ENCODE measurements at regions not wholly inside any gene's neighbourhood (a gene's known extent, or its start where the extent isn't known, plus 50 kb on each side); places are given as distances from the start of the nearest gene placed in this dataset.

DNA sequence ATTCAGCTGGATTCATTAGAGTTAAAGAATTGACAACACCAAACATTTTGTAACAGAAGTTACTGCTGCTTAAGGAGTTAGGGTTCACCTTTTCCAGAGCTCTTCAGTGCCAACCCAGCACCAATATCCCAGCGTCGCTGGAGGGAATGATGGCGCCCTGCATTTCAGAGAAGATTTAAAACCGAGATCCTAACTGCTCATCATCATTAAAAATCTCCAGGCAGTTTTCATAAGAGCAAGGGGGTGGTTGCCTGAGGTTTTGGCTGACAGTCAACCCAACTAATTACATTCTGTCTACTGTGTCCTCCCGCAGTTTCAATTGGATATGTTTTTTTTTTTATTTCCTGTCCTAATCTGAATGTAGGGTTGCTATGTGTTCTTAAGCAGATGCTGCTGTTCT lies 509.6 kb upstream of the TCF4 start (continued):
- TF ChIP-seq, protein P1, sequence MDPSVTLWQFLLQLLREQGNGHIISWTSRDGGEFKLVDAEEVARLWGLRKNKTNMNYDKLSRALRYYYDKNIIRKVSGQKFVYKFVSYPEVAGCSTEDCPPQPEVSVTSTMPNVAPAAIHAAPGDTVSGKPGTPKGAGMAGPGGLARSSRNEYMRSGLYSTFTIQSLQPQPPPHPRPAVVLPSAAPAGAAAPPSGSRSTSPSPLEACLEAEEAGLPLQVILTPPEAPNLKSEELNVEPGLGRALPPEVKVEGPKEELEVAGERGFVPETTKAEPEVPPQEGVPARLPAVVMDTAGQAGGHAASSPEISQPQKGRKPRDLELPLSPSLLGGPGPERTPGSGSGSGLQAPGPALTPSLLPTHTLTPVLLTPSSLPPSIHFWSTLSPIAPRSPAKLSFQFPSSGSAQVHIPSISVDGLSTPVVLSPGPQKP (IDR thresholded peaks at IDR 0.05; ENCODE audit: low read depth, low read length), result no peak
- TF ChIP-seq, protein P2, sequence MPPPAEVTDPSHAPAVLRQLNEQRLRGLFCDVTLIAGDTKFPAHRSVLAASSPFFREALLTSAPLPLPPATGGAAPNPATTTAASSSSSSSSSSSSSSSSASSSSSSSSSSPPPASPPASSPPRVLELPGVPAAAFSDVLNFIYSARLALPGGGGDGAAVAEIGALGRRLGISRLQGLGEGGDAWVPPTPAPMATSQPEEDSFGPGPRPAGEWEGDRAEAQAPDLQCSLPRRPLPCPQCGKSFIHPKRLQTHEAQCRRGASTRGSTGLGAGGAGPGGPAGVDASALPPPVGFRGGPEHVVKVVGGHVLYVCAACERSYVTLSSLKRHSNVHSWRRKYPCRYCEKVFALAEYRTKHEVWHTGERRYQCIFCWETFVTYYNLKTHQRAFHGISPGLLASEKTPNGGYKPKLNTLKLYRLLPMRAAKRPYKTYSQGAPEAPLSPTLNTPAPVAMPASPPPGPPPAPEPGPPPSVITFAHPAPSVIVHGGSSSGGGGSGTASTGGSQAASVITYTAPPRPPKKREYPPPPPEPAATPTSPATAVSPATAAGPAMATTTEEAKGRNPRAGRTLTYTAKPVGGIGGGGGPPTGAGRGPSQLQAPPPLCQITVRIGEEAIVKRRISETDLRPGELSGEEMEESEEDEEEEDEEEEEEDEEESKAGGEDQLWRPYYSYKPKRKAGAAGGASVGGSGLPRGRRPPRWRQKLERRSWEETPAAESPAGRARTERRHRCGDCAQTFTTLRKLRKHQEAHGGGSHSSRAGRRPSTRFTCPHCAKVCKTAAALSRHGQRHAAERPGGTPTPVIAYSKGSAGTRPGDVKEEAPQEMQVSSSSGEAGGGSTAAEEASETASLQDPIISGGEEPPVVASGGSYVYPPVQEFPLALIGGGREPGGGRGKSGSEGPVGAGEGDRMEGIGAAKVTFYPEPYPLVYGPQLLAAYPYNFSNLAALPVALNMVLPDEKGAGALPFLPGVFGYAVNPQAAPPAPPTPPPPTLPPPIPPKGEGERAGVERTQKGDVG (CRISPR knock-in tag; IDR thresholded peaks at IDR 0.05), result no peak
- TF ChIP-seq, protein P3, sequence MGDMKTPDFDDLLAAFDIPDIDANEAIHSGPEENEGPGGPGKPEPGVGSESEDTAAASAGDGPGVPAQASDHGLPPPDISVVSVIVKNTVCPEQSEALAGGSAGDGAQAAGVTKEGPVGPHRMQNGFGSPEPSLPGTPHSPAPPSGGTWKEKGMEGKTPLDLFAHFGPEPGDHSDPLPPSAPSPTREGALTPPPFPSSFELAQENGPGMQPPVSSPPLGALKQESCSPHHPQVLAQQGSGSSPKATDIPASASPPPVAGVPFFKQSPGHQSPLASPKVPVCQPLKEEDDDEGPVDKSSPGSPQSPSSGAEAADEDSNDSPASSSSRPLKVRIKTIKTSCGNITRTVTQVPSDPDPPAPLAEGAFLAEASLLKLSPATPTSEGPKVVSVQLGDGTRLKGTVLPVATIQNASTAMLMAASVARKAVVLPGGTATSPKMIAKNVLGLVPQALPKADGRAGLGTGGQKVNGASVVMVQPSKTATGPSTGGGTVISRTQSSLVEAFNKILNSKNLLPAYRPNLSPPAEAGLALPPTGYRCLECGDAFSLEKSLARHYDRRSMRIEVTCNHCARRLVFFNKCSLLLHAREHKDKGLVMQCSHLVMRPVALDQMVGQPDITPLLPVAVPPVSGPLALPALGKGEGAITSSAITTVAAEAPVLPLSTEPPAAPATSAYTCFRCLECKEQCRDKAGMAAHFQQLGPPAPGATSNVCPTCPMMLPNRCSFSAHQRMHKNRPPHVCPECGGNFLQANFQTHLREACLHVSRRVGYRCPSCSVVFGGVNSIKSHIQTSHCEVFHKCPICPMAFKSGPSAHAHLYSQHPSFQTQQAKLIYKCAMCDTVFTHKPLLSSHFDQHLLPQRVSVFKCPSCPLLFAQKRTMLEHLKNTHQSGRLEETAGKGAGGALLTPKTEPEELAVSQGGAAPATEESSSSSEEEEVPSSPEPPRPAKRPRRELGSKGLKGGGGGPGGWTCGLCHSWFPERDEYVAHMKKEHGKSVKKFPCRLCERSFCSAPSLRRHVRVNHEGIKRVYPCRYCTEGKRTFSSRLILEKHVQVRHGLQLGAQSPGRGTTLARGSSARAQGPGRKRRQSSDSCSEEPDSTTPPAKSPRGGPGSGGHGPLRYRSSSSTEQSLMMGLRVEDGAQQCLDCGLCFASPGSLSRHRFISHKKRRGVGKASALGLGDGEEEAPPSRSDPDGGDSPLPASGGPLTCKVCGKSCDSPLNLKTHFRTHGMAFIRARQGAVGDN (IDR thresholded peaks at IDR 0.05), result no peak
- TF ChIP-seq, protein P4, sequence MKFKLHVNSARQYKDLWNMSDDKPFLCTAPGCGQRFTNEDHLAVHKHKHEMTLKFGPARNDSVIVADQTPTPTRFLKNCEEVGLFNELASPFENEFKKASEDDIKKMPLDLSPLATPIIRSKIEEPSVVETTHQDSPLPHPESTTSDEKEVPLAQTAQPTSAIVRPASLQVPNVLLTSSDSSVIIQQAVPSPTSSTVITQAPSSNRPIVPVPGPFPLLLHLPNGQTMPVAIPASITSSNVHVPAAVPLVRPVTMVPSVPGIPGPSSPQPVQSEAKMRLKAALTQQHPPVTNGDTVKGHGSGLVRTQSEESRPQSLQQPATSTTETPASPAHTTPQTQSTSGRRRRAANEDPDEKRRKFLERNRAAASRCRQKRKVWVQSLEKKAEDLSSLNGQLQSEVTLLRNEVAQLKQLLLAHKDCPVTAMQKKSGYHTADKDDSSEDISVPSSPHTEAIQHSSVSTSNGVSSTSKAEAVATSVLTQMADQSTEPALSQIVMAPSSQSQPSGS (IDR thresholded peaks at IDR 0.05; ENCODE audit: low read length), result no peak
